Activated CD4-positive, alpha-beta T cell treated with anti-CD3 and anti-CD28 coated beads, Interleukin-2, amount 10 ng/mL, durations not matched to agents 7 days and 5 days (primary cell): ENCODE measurements at regions not wholly inside any gene's neighbourhood (a gene's known extent, or its start where the extent isn't known, plus 50 kb on each side); places are given as distances from the start of the nearest gene placed in this dataset.

Source experiments
- CTCF ChIA-PET: fragments of 350-600 bp; sonication (Branson Sonifier 250); formaldehyde crosslinking; loops from one replicate; lab custom pipeline; 2021; ENCODE audit warnings: antibody characterized with exemption; lab: Charles Lee
- POLR2A ChIA-PET: fragments of 350-600 bp; sonication (Branson Sonifier 250); formaldehyde crosslinking; loops from one replicate; lab custom pipeline; 2021; ENCODE audit warnings: antibody characterized with exemption; lab: Charles Lee
- DNase-seq: peaks from one replicate; pipeline ENCODE4 v3.0.0-alpha.2; 2020
- H3K27ac Mint-ChIP-seq: one replicate; pipeline ENCODE4 v1.8.0; 2021; ENCODE audit warnings: mild to moderate bottlenecking, moderate library complexity, mixed read lengths
- H3K27me3 Mint-ChIP-seq: one replicate; pipeline ENCODE4 v1.8.0; 2021; ENCODE audit warnings: mixed read lengths
- H3K36me3 Mint-ChIP-seq: one replicate; pipeline ENCODE4 v1.8.0; 2021; ENCODE audit warnings: low read depth, mixed read lengths
- H3K4me1 Mint-ChIP-seq: one replicate; pipeline ENCODE4 v1.8.0; 2021; ENCODE audit warnings: mixed read lengths
- H3K4me3 Mint-ChIP-seq: one replicate; pipeline ENCODE4 v1.8.0; 2021; ENCODE audit warnings: mild to moderate bottlenecking, moderate library complexity, mixed read lengths
- H3K9me3 Mint-ChIP-seq: one replicate; pipeline ENCODE4 v1.8.0; 2021; ENCODE audit warnings: mixed read lengths

- no peak for DNase-seq
- Mint-ChIP-seq H3K4me3 (no peak overlapping the region), H3K27me3 (peaks cover 3% of the 10 kb centered on the region), H3K27ac (no peak overlapping the region), H3K9me3 (no peaks in the 10 kb centered on the region), H3K4me1 (peaks cover 4% of the 10 kb centered on the region), H3K36me3 (no peaks in the 10 kb centered on the region)
- CTCF ChIA-PET, result no interaction called here
- POLR2A ChIA-PET, result no interaction called here
Observed at GRCh38 chr19:33883859-33884519, 87.3 kb downstream of the KCTD15 start.

GRCh38 chr19:33885236-33885635 lies 88.6 kb downstream of the KCTD15 start:
- H3K4me3 Mint-ChIP-seq, result no peak overlapping the region
- DNase-seq, result no peak
- no peaks in the 10 kb centered on the region for H3K9me3 Mint-ChIP-seq
- no peak overlapping the region for H3K27ac Mint-ChIP-seq
- H3K36me3 Mint-ChIP-seq, result no peaks in the 10 kb centered on the region
- H3K27me3 Mint-ChIP-seq, result peaks cover 3% of the 10 kb centered on the region
- ChIA-PET CTCF (no interaction called here), POLR2A (no interaction called here)
- H3K4me1 Mint-ChIP-seq, result peaks cover 4% of the 10 kb centered on the region

GRCh38 chr19:33887891-33888290 lies 91.2 kb downstream of the KCTD15 start:
- CTCF ChIA-PET, result no interaction called here
- H3K4me1 Mint-ChIP-seq, result peaks cover 4% of the 10 kb centered on the region
- H3K4me3 Mint-ChIP-seq, result no peak overlapping the region
- no peaks in the 10 kb centered on the region for H3K9me3 Mint-ChIP-seq
- H3K27me3 Mint-ChIP-seq, result peaks cover 3% of the 10 kb centered on the region
- POLR2A ChIA-PET, result no interaction called here
- H3K36me3 Mint-ChIP-seq, result no peaks in the 10 kb centered on the region
- H3K27ac Mint-ChIP-seq, result no peak overlapping the region
- no peak for DNase-seq

GRCh38 chr19:33888665-33889064 lies 92.0 kb downstream of the KCTD15 start:
- ChIA-PET CTCF (no interaction called here), POLR2A (no interaction called here)
- no peaks in the 10 kb centered on the region for H3K36me3 Mint-ChIP-seq
- H3K9me3 Mint-ChIP-seq, result no peaks in the 10 kb centered on the region
- H3K27ac Mint-ChIP-seq, result no peak overlapping the region
- peaks cover 4% of the 10 kb centered on the region for H3K4me1 Mint-ChIP-seq
- no peak for DNase-seq
- no peak overlapping the region for H3K4me3 Mint-ChIP-seq
- peaks cover 3% of the 10 kb centered on the region for H3K27me3 Mint-ChIP-seq

- POLR2A ChIA-PET, result no interaction called here
- Mint-ChIP-seq H3K4me3 (no peak overlapping the region), H3K36me3 (no peaks in the 10 kb centered on the region), H3K4me1 (no peaks in the 10 kb centered on the region), H3K27me3 (no peaks in the 10 kb centered on the region), H3K27ac (no peak overlapping the region), H3K9me3 (no peaks in the 10 kb centered on the region)
- DNase-seq, result no peak
- CTCF ChIA-PET, result interaction anchor here (0.6 to 0.7 kb wide), 2 partner anchors 21 to 134 kb away, joined by 3 to 4 read pairs; no protein-coding TSS in a partner anchor
Observed at GRCh38 chr19:33890569-33890968, 93.9 kb downstream of the KCTD15 start.

GRCh38 chr19:33891773-33892172 lies 95.1 kb downstream of the KCTD15 start:
- H3K4me1 Mint-ChIP-seq, result no peaks in the 10 kb centered on the region
- ChIA-PET POLR2A (no interaction called here), CTCF (interaction anchor here (1.3 kb wide), 1 partner anchor 10 kb away, joined by 3 read pairs; no protein-coding TSS in a partner anchor)
- no peaks in the 10 kb centered on the region for H3K27me3 Mint-ChIP-seq
- H3K9me3 Mint-ChIP-seq, result no peaks in the 10 kb centered on the region
- H3K4me3 Mint-ChIP-seq, result no peak overlapping the region
- DNase-seq, result no peak
- H3K36me3 Mint-ChIP-seq, result no peaks in the 10 kb centered on the region
- no peak overlapping the region for H3K27ac Mint-ChIP-seq

- Mint-ChIP-seq H3K27me3 (no peaks in the 10 kb centered on the region), H3K4me1 (no peaks in the 10 kb centered on the region), H3K4me3 (no peak overlapping the region), H3K27ac (no peak overlapping the region), H3K9me3 (peaks cover 14% of the 10 kb centered on the region), H3K36me3 (no peaks in the 10 kb centered on the region)
- no peak for DNase-seq
- ChIA-PET CTCF (no interaction called here), POLR2A (no interaction called here)
Observed at GRCh38 chr19:33894787-33895186, 98.1 kb downstream of the KCTD15 start.

- Mint-ChIP-seq H3K9me3 (peaks cover 14% of the 10 kb centered on the region), H3K27me3 (no peaks in the 10 kb centered on the region), H3K36me3 (no peaks in the 10 kb centered on the region), H3K4me1 (no peaks in the 10 kb centered on the region), H3K27ac (no peak overlapping the region), H3K4me3 (no peak overlapping the region)
- ChIA-PET POLR2A (no interaction called here), CTCF (no interaction called here)
- DNase-seq, result no peak
Observed at GRCh38 chr19:33895366-33895765, 98.7 kb downstream of the KCTD15 start.

GRCh38 chr19:33898062-33898677 lies 101.5 kb downstream of the KCTD15 start:
- no peak for DNase-seq
- peaks cover 14% of the 10 kb centered on the region for H3K9me3 Mint-ChIP-seq
- H3K4me1 Mint-ChIP-seq, result no peaks in the 10 kb centered on the region
- ChIA-PET POLR2A (no interaction called here), CTCF (no interaction called here)
- H3K27me3 Mint-ChIP-seq, result peaks cover 3% of the 10 kb centered on the region
- H3K27ac Mint-ChIP-seq, result no peak overlapping the region
- H3K4me3 Mint-ChIP-seq, result no peak overlapping the region
- H3K36me3 Mint-ChIP-seq, result no peaks in the 10 kb centered on the region

- Mint-ChIP-seq H3K9me3 (peaks cover 14% of the 10 kb centered on the region), H3K27me3 (peaks cover 19% of the 10 kb centered on the region)
- CTCF ChIA-PET, result no interaction called here
Observed at GRCh38 chr19:33900817-33901216, 104.1 kb downstream of the KCTD15 start.

GRCh38 chr19:33902395-33902794 lies 105.7 kb downstream of the KCTD15 start:
- peaks cover 24% of the 10 kb centered on the region for H3K27me3 Mint-ChIP-seq
- POLR2A ChIA-PET, result no interaction called here
- peaks cover 3% of the 10 kb centered on the region for H3K4me1 Mint-ChIP-seq
- no peak overlapping the region for H3K4me3 Mint-ChIP-seq
- no peaks in the 10 kb centered on the region for H3K36me3 Mint-ChIP-seq
- CTCF ChIA-PET, result no interaction called here
- peaks cover 14% of the 10 kb centered on the region for H3K9me3 Mint-ChIP-seq
- H3K27ac Mint-ChIP-seq, result no peak overlapping the region
- no peak for DNase-seq

More at GRCh38 chr19:33900817-33901216, 104.1 kb downstream of the KCTD15 start:
- Mint-ChIP-seq H3K36me3 (no peaks in the 10 kb centered on the region), H3K27ac (no peak overlapping the region), H3K4me1 (peaks cover 3% of the 10 kb centered on the region), H3K4me3 (no peak overlapping the region)
- POLR2A ChIA-PET, result no interaction called here
- no peak for DNase-seq

GRCh38 chr19:33902802-33903488 lies 106.3 kb downstream of the KCTD15 start:
- H3K9me3 Mint-ChIP-seq, result peaks cover 12% of the 10 kb centered on the region
- H3K4me1 Mint-ChIP-seq, result peaks cover 3% of the 10 kb centered on the region
- peaks cover 29% of the 10 kb centered on the region for H3K27me3 Mint-ChIP-seq
- no peak for DNase-seq
- no peak overlapping the region for H3K4me3 Mint-ChIP-seq
- ChIA-PET POLR2A (no interaction called here), CTCF (no interaction called here)
- no peaks in the 10 kb centered on the region for H3K36me3 Mint-ChIP-seq
- H3K27ac Mint-ChIP-seq, result no peak overlapping the region

GRCh38 chr19:33903489-33903850 lies 106.8 kb downstream of the KCTD15 start:
- Mint-ChIP-seq H3K36me3 (no peaks in the 10 kb centered on the region), H3K27me3 (peaks cover 33% of the 10 kb centered on the region), H3K27ac (no peak overlapping the region), H3K4me1 (peaks cover 3% of the 10 kb centered on the region), H3K9me3 (peaks cover 7% of the 10 kb centered on the region), H3K4me3 (no peak overlapping the region)
- ChIA-PET CTCF (no interaction called here), POLR2A (no interaction called here)
- DNase-seq, result no peak
